Endothelial cell of umbilical vein (primary cell): ENCODE measurements at regions not wholly inside any gene's neighbourhood (a gene's known extent, or its start where the extent isn't known, plus 50 kb on each side); places are given as distances from the start of the nearest gene placed in this dataset.
"Not testable (repeated sequence)": the region's sequence is repeated elsewhere in the genome, so short reads cannot be mapped to it uniquely, and the experiment has no call there.

Source experiments
- BruUV-seq: library from RNA; stranded (reverse); fragments of 400-500 nt; replicated peaks from 2 replicates; lab custom pipeline; 2021; lab: Mats Ljungman, UMichigan
- CTCF ChIA-PET: fragments of 300-600, 350-600 bp; sonication (Branson Sonifier 250); formaldehyde crosslinking; loops from one replicate; lab custom pipeline; 2021; ENCODE audit warnings: antibody characterized with exemption, inconsistent platforms; lab: Charles Lee
- POLR2A ChIA-PET: fragments of 300-600, 350-600 bp; sonication (Branson Sonifier 250); formaldehyde crosslinking; loops from one replicate; lab custom pipeline; 2021; ENCODE audit warnings: antibody characterized with exemption, inconsistent platforms; lab: Charles Lee
- DNase-seq: peaks from one replicate; pipeline ENCODE4 v3.0.0-alpha.2; 2011; ENCODE audit warnings: low read depth, low spot score
- FAIRE-seq: peaks from 2 replicates; lab custom pipeline; 2011; peaks lifted over from hg19 to GRCh38; lab: Jason Lieb, UNC
- H2AFZ ChIP-seq: 2 replicates; pipeline ENCODE4 v1.6.0; 2012; ENCODE audit warnings: low read depth, low read length, control low read depth, inconsistent platforms
- H3K27ac ChIP-seq: 2 replicates; pipeline ENCODE4 v1.5.1; 2011; ENCODE audit warnings: low read depth, mild to moderate bottlenecking, control low read depth, low read length, moderate library complexity; ENCODE audit not compliant: insufficient read depth
- H3K27me3 ChIP-seq, 2 experiments: 2 replicates each; pipeline versions ENCODE4 v1.6.0 to v1.6.1; 2011; ENCODE audit warnings: low read length in 2 of 2, mixed read lengths in 1 of 2; ENCODE audit not compliant: control insufficient read depth in 2 of 2, insufficient read depth in 2 of 2
- H3K36me3 ChIP-seq, 2 experiments: 2 replicates in 1 of 2; 3 replicates in 1 of 2; pipeline ENCODE4 v1.5.1; 2011; ENCODE audit warnings: low read length in 2 of 2, mild to moderate bottlenecking in 1 of 2, moderate library complexity in 1 of 2; ENCODE audit not compliant: control insufficient read depth in 2 of 2, insufficient read depth in 2 of 2; ENCODE audit errors: extremely low read depth in 1 of 2
- H3K4me1 ChIP-seq: 3 replicates; pipeline ENCODE4 v1.5.1; 2011; ENCODE audit warnings: mild to moderate bottlenecking, low read length; ENCODE audit not compliant: control insufficient read depth, insufficient read depth; ENCODE audit errors: extremely low read depth
- H3K4me2 ChIP-seq: 2 replicates; pipeline ENCODE4 v1.6.1; 2011; ENCODE audit warnings: low read length, control low read depth, mixed read lengths; ENCODE audit not compliant: insufficient read depth
- H3K4me3 ChIP-seq, 3 experiments: fragments of 200-600 bp in 1 of 3; sonication (generic), shearing (Covaris generic) in 1 of 3; replicated peaks in 1 of 3; 2 replicates each; pipeline ENCODE4 v1.5.1; 2011 to 2016; ENCODE audit warnings: control low read depth in 3 of 3, low read length in 3 of 3, mild to moderate bottlenecking in 2 of 3, inconsistent platforms in 1 of 3, low read depth in 1 of 3, moderate library complexity in 1 of 3; ENCODE audit not compliant: insufficient read depth in 1 of 3
- H3K79me2 ChIP-seq: 2 replicates; pipeline ENCODE4 v1.6.0; 2012; ENCODE audit warnings: low read length, inconsistent platforms; ENCODE audit not compliant: control insufficient read depth, insufficient read depth
- H3K9ac ChIP-seq: replicated peaks from 2 replicates; pipeline ENCODE3; 2011; ENCODE audit warnings: low read length, control low read depth; ENCODE audit not compliant: insufficient read depth; ENCODE audit errors: extremely low read depth
- H3K9me1 ChIP-seq: replicated peaks from 3 replicates; pipeline ENCODE4 v1.6.0; 2011; ENCODE audit warnings: mild to moderate bottlenecking, low read length; ENCODE audit not compliant: control insufficient read depth, insufficient read depth; ENCODE audit errors: extremely low read depth
- H3K9me3 ChIP-seq: replicated peaks from 2 replicates; pipeline ENCODE4 v1.5.1; 2012; ENCODE audit warnings: low read length, inconsistent platforms; ENCODE audit not compliant: control insufficient read depth, insufficient read depth
- H4K20me1 ChIP-seq: replicated peaks from 2 replicates; pipeline ENCODE3; 2011; ENCODE audit warnings: mild to moderate bottlenecking, low read length; ENCODE audit not compliant: control insufficient read depth, insufficient read depth; ENCODE audit errors: extremely low read depth
- EZH2 ChIP-seq: IDR thresholded peaks from 2 replicates; pipeline ENCODE4 v1.6.1; 2012; ENCODE audit warnings: borderline replicate concordance, low read depth, mild to moderate bottlenecking, moderate library complexity, low read length, inconsistent platforms; ENCODE audit not compliant: severe bottlenecking
- FOS ChIP-seq: IDR thresholded peaks from 2 replicates; pipeline ENCODE4 v1.6.1; 2011; ENCODE audit warnings: mild to moderate bottlenecking, low read length, moderate library complexity, borderline replicate concordance; ENCODE audit not compliant: insufficient read depth
- GATA2 ChIP-seq: IDR thresholded peaks from 2 replicates; pipeline ENCODE4 v1.7.0; 2011; ENCODE audit warnings: low read depth, mild to moderate bottlenecking, moderate library complexity, mixed read lengths, low read length; ENCODE audit not compliant: insufficient read length, insufficient read depth
- JUN ChIP-seq: IDR thresholded peaks from 2 replicates; pipeline ENCODE4 v1.6.1; 2011; ENCODE audit warnings: borderline replicate concordance, low read depth; ENCODE audit not compliant: insufficient read length, insufficient read depth
- MAX ChIP-seq: IDR thresholded peaks from 2 replicates; pipeline ENCODE4 v1.6.1; 2011; ENCODE audit not compliant: insufficient read depth, insufficient read length
- MYC ChIP-seq: IDR thresholded peaks from one replicate; pipeline ENCODE4 v1.6.1; 2011; ENCODE audit warnings: mild to moderate bottlenecking, low read depth, low read length
- POLR2A ChIP-seq: IDR thresholded peaks from 2 replicates; pipeline ENCODE4 v1.6.1; 2012; ENCODE audit warnings: low read depth, mild to moderate bottlenecking, control low read depth, low read length
- POLR2AphosphoS5 ChIP-seq: IDR thresholded peaks from 2 replicates; pipeline ENCODE4 v1.6.1; 2012; ENCODE audit warnings: low read depth, mild to moderate bottlenecking, control low read depth, low read length, moderate library complexity; ENCODE audit not compliant: insufficient read depth
- dilution Hi-C: fragments of 300-500 bp; cut with MboI; formaldehyde crosslinking; loops from one replicate; pipeline ENCODE4 v1.15.0; 2019; ENCODE audit warnings: low sequenced_read_pairs; ENCODE audit not compliant: extremely low pct_ligation_motif_present
- intact Hi-C: fragments of 100-400 bp; cut with micrococcal nuclease; formaldehyde crosslinking; loops from one replicate; pipeline ENCODE4 v1.10.0; 2022
- TF ChIP-seq, protein P1 (sequence below), 2 donors: IDR thresholded peaks; 1 replicate in 1 of 2; 2 replicates in 1 of 2; pipeline ENCODE4 v1.5.1; 2011; ENCODE audit warnings: low read length in 2 of 2, mild to moderate bottlenecking in 2 of 2, moderate library complexity in 2 of 2, control low read depth in 1 of 2, inconsistent platforms in 1 of 2, low read depth in 1 of 2; ENCODE audit not compliant: insufficient read depth in 1 of 2; ENCODE audit errors: extremely low read depth in 1 of 2

DNA sequence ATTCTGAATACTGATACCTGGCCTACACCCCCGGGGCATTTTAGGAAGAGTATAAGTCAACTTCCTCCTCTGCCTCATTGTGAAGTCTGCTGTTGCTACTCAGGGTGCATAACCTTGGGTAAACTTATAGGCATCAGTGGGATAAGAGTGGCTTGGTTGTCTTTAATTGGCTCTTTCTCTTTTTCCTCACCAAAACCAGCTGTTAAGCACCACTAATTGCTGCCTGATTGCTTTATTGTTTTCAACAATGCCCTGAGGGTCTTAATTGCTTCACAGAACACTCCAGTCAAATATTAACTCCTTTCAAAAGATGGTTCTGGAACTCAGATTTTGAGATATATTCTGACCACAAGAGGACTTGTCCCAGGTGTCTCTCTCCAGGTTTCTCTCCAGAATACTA is 337.0 kb upstream of the MAGEB16 start:
- H3K4me1 ChIP-seq = no peaks in the 10 kb centered on the region
- no peaks in the 10 kb centered on the region for H4K20me1 ChIP-seq
- BruUV-seq = no TSS peak
- no peaks in the 10 kb centered on the region for H3K9me1 ChIP-seq
- H3K36me3 ChIP-seq = no peaks in the 10 kb centered on the region
- H3K4me2 ChIP-seq = no peak overlapping the region
- FAIRE-seq = peak; percentile 35
- CTCF ChIA-PET = no interaction called here
- H3K9me3 ChIP-seq = no peaks in the 10 kb centered on the region
- no peak for DNase-seq
- H3K27ac ChIP-seq = no peak overlapping the region
- H2AFZ ChIP-seq = no peak overlapping the region
- no peaks in the 10 kb centered on the region for H3K79me2 ChIP-seq
- intact Hi-C loops = no loop called here
- H3K4me3 ChIP-seq = no peak overlapping the region
- H3K27me3 ChIP-seq = no peaks in the 10 kb centered on the region
- POLR2A ChIA-PET = no interaction called here
- dilution Hi-C loops = no loop called here
- H3K9ac ChIP-seq = no peak overlapping the region
- TF ChIP-seq POLR2A (no peak), JUN (no peak), FOS (no peak), EZH2 (no peak), GATA2 (no peak), POLR2AphosphoS5 (no peak), MYC (no peak), MAX (no peak)
- TF ChIP-seq, protein P1, sequence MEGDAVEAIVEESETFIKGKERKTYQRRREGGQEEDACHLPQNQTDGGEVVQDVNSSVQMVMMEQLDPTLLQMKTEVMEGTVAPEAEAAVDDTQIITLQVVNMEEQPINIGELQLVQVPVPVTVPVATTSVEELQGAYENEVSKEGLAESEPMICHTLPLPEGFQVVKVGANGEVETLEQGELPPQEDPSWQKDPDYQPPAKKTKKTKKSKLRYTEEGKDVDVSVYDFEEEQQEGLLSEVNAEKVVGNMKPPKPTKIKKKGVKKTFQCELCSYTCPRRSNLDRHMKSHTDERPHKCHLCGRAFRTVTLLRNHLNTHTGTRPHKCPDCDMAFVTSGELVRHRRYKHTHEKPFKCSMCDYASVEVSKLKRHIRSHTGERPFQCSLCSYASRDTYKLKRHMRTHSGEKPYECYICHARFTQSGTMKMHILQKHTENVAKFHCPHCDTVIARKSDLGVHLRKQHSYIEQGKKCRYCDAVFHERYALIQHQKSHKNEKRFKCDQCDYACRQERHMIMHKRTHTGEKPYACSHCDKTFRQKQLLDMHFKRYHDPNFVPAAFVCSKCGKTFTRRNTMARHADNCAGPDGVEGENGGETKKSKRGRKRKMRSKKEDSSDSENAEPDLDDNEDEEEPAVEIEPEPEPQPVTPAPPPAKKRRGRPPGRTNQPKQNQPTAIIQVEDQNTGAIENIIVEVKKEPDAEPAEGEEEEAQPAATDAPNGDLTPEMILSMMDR (IDR thresholded peaks at IDR 0.05; ENCODE audit: extremely low read depth in 1 of 2, insufficient read depth in 1 of 2, low read depth in 1 of 2, low read length in 2 of 2) = no peak

DNA sequence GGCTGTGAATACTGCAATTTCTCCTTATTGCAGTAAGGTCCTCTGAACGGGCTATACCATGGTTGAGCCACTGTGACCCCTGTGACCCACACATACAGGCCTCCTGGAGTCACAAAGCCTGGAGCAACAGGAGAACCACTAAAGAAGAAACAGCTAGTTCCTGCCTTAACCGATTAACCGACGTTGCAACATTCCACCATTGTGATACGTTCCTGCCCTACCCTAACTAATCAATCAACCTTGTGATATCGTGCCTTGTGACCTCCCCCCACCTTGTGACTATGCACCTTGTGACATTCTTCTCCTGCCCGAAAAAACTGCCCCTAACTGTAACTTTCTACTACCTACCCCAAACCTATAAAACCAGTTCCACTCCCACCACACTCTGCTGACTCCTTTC is 301.5 kb upstream of the MAGEB16 start:
- FAIRE-seq, H3K79me2 ChIP-seq, H3K9me3 ChIP-seq, DNase-seq, H3K4me1 ChIP-seq, H3K27me3 ChIP-seq, H3K4me2 ChIP-seq, H3K9ac ChIP-seq, H3K4me3 ChIP-seq, CTCF ChIA-PET, dilution Hi-C loops, intact Hi-C loops, H2AFZ ChIP-seq, H3K27ac ChIP-seq, H3K9me1 ChIP-seq, H3K36me3 ChIP-seq, H4K20me1 ChIP-seq, BruUV-seq, POLR2A ChIA-PET: not testable (repeated sequence)

DNA sequence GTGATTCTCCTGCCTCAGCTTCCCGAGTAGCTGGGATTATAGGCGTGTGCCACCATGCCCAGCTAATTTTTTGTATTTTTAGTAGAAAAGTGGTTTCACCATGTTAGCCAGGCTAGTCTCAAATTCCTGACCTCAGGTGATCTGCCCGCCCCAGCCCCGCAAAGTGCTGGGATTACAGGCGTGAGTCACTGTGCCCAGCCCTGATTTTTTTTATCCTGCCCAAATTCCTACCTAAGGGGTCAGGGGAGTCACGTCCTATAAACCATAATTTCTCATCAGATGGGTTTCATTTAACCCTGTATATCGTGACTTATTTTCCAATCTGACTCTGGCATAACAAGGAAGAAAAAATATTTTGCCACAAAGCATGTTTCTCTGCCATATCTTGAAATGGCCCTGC is 300.7 kb upstream of the MAGEB16 start:
- BruUV-seq, CTCF ChIA-PET: not testable (repeated sequence)

More for the DNA sequence above, 300.7 kb upstream of the MAGEB16 start:
- H3K27ac ChIP-seq, DNase-seq, POLR2A ChIA-PET, H3K27me3 ChIP-seq, H3K4me2 ChIP-seq, H3K4me1 ChIP-seq, H3K79me2 ChIP-seq, H4K20me1 ChIP-seq, FAIRE-seq, H3K9ac ChIP-seq, H2AFZ ChIP-seq, intact Hi-C loops, H3K9me3 ChIP-seq, H3K9me1 ChIP-seq, H3K36me3 ChIP-seq, dilution Hi-C loops, H3K4me3 ChIP-seq: not testable (repeated sequence)
